Testis (tissue), 2 donors: ENCODE measurements at regions not wholly inside any gene's neighbourhood (a gene's known extent, or its start where the extent isn't known, plus 50 kb on each side); places are given as distances from the start of the nearest gene placed in this dataset.

Experiments used
- POLR2A ChIP-seq: fragments of 450-650 bp; IDR thresholded peaks from one replicate; pipeline ENCODE4 v1.6.1; 2017; ENCODE audit warnings: antibody characterized with exemption, mild to moderate bottlenecking, moderate library complexity
- TF ChIP-seq, protein P1 (sequence below), 3 experiments: fragments of 450-650 bp in 2 of 3; fragments of 200-600 bp in 1 of 3; sonication (generic) in 1 of 3; IDR thresholded peaks; one replicate each; pipeline ENCODE4 v1.5.1; 2016 to 2019; ENCODE audit warnings: antibody characterized with exemption in 3 of 3, mild to moderate bottlenecking in 2 of 3, moderate library complexity in 1 of 3

DNA sequence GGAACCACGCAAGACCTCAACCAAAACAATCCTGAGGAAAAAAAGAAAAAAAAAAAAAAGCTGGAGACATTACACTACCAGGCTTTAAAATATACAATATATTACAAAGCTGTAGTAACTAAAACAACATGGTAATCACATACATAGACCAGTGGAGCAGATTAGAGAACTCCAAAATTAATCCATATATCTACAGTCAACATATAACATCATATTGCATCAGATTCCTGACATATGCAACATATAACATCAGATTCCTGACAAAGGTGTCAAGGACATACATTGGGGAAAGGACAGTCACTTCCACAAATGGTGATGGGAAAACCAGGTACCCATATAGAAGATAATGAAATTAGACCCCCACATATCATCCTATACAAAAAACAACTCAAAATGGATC is 145.8 kb downstream of the BTG1 start:
- no peak for TF ChIP-seq POLR2A
- TF ChIP-seq, protein P1, sequence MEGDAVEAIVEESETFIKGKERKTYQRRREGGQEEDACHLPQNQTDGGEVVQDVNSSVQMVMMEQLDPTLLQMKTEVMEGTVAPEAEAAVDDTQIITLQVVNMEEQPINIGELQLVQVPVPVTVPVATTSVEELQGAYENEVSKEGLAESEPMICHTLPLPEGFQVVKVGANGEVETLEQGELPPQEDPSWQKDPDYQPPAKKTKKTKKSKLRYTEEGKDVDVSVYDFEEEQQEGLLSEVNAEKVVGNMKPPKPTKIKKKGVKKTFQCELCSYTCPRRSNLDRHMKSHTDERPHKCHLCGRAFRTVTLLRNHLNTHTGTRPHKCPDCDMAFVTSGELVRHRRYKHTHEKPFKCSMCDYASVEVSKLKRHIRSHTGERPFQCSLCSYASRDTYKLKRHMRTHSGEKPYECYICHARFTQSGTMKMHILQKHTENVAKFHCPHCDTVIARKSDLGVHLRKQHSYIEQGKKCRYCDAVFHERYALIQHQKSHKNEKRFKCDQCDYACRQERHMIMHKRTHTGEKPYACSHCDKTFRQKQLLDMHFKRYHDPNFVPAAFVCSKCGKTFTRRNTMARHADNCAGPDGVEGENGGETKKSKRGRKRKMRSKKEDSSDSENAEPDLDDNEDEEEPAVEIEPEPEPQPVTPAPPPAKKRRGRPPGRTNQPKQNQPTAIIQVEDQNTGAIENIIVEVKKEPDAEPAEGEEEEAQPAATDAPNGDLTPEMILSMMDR (IDR thresholded peaks at IDR 0.05), result no peak
